Neural cell (in vitro differentiated cells): ENCODE measurements at regions not wholly inside any gene's neighbourhood (a gene's known extent, or its start where the extent isn't known, plus 50 kb on each side); places are given as distances from the start of the nearest gene placed in this dataset.

Experiments used
- H2AFZ ChIP-seq: fragments of 200-600, 300-800 bp; sonication (generic), shearing (Covaris generic); 2 replicates; pipeline ENCODE4 v1.6.0; 2014; ENCODE audit warnings: low read depth, mild to moderate bottlenecking, antibody characterized with exemption, low read length, moderate library complexity
- H3F3A ChIP-seq: fragments of 200-600 bp; shearing (Covaris generic); 2 replicates; pipeline ENCODE4 v1.6.1; 2016; ENCODE audit warnings: mild to moderate bottlenecking, moderate library complexity, mixed read lengths, antibody characterized with exemption, low read length; ENCODE audit not compliant: insufficient read depth, poor library complexity, severe bottlenecking
- H3K27ac ChIP-seq: fragments of 200-600, 300-800 bp; sonication (generic), shearing (Covaris generic); 2 replicates; pipeline ENCODE4 v1.5.1; 2014; ENCODE audit warnings: mild to moderate bottlenecking, low read length, moderate library complexity
- H3K27me3 ChIP-seq: fragments of 300-800, 200-600 bp; sonication (generic), shearing (Covaris generic); 2 replicates; pipeline ENCODE4 v1.6.0; 2014; ENCODE audit warnings: mild to moderate bottlenecking, low read depth, low read length, moderate library complexity; ENCODE audit not compliant: insufficient read depth
- H3K36me3 ChIP-seq: fragments of 300-800, 200-600 bp; sonication (generic), shearing (Covaris generic); 2 replicates; pipeline ENCODE4 v1.5.1; 2014; ENCODE audit warnings: mild to moderate bottlenecking, antibody characterized with exemption, low read length, moderate library complexity; ENCODE audit not compliant: insufficient read depth
- H3K4me2 ChIP-seq: fragments of 300-800, 200-600 bp; sonication (generic), shearing (Covaris generic); 2 replicates; pipeline ENCODE4 v1.6.0; 2014; ENCODE audit warnings: mild to moderate bottlenecking, low read length
- H3K4me3 ChIP-seq: fragments of 300-800, 200-600 bp; sonication (generic), shearing (Covaris generic); 2 replicates; pipeline ENCODE4 v1.5.1; 2014; ENCODE audit warnings: mild to moderate bottlenecking, low read length, moderate library complexity
- H3K79me2 ChIP-seq: fragments of 200-600 bp; shearing (Covaris generic); replicated peaks from 2 replicates; pipeline ENCODE4 v1.6.0; 2014; ENCODE audit warnings: mild to moderate bottlenecking, low read length, moderate library complexity; ENCODE audit not compliant: insufficient read depth
- H3K9ac ChIP-seq: fragments of 300-800, 200-600 bp; sonication (generic), shearing (Covaris generic); 2 replicates; pipeline ENCODE4 v1.6.1; 2016; ENCODE audit warnings: mild to moderate bottlenecking, low read length, mixed read lengths
- H3K9me2 ChIP-seq: fragments of 200-600 bp; shearing (Covaris generic); 2 replicates; pipeline ENCODE4 v1.6.1; 2016; ENCODE audit warnings: mild to moderate bottlenecking, low read length, mixed read lengths; ENCODE audit not compliant: insufficient read depth
- H3K9me3 ChIP-seq: fragments of 200-600, 300-800 bp; sonication (generic), shearing (Covaris generic); 2 replicates; pipeline ENCODE4 v1.6.1; 2016; ENCODE audit warnings: mild to moderate bottlenecking, mixed run types, low read length, moderate library complexity, mixed read lengths
- H4K20me1 ChIP-seq: fragments of 200-600 bp; shearing (Covaris generic); 2 replicates; pipeline ENCODE4 v1.6.1; 2016; ENCODE audit warnings: mild to moderate bottlenecking, mixed run types; ENCODE audit not compliant: insufficient read depth
- CTCF ChIP-seq: fragments of 450-650 bp; IDR thresholded peaks from 2 replicates; pipeline ENCODE4 v1.5.1; 2014; ENCODE audit warnings: antibody characterized with exemption, mild to moderate bottlenecking, moderate library complexity; ENCODE audit not compliant: poor library complexity, severe bottlenecking
- EP300 ChIP-seq: fragments of 450-650 bp; conservative IDR thresholded peaks from 2 replicates; pipeline ENCODE4 v1.6.1; 2014; ENCODE audit warnings: antibody characterized with exemption, mild to moderate bottlenecking, moderate library complexity; ENCODE audit not compliant: poor library complexity, severe bottlenecking
- EZH2 ChIP-seq: fragments of 200-600, 300-800 bp; shearing (Covaris generic), sonication (generic); IDR thresholded peaks from 2 replicates; pipeline ENCODE4 v1.6.1; 2014; ENCODE audit warnings: antibody characterized with exemption, low read length, borderline replicate concordance, mild to moderate bottlenecking; ENCODE audit not compliant: insufficient read depth, poor library complexity, severe bottlenecking
- MXI1 ChIP-seq: fragments of 450-650 bp; conservative IDR thresholded peaks from 2 replicates; pipeline ENCODE4 v1.6.1; 2014; ENCODE audit warnings: antibody characterized with exemption, mild to moderate bottlenecking; ENCODE audit not compliant: poor library complexity, severe bottlenecking
- POLR2AphosphoS5 ChIP-seq: IDR thresholded peaks from 2 replicates; pipeline ENCODE4 v1.6.1; 2012
- RAD21 ChIP-seq: fragments of 450-650 bp; conservative IDR thresholded peaks from 2 replicates; pipeline ENCODE4 v1.6.1; 2014; ENCODE audit warnings: antibody characterized with exemption, mild to moderate bottlenecking, moderate library complexity
- REST ChIP-seq: IDR thresholded peaks from 2 replicates; pipeline ENCODE4 v1.6.1; 2012; ENCODE audit warnings: borderline replicate concordance
- SMC3 ChIP-seq: fragments of 450-650 bp; conservative IDR thresholded peaks from 2 replicates; pipeline ENCODE4 v1.6.1; 2014; ENCODE audit warnings: antibody characterized with exemption, mild to moderate bottlenecking, moderate library complexity; ENCODE audit not compliant: poor library complexity
- TAF1 ChIP-seq: IDR thresholded peaks from 2 replicates; pipeline ENCODE4 v1.6.1; 2012; ENCODE audit warnings: low read depth

GRCh38 chr9:94480205-94480604 lies 74.7 kb upstream of the PCAT7 start:
- H3K9me2 ChIP-seq = no peaks in the 10 kb centered on the region
- H3K36me3 ChIP-seq = no peaks in the 10 kb centered on the region
- no peak overlapping the region for H3K4me3 ChIP-seq
- H2AFZ ChIP-seq = no peak overlapping the region
- H3K4me2 ChIP-seq = no peak overlapping the region
- TF ChIP-seq REST = no peak
- no peak for TF ChIP-seq SMC3
- TF ChIP-seq RAD21 = no peak
- no peak for TF ChIP-seq EZH2
- no peak for TF ChIP-seq TAF1
- TF ChIP-seq EP300 = no peak
- TF ChIP-seq CTCF = no peak
- TF ChIP-seq POLR2AphosphoS5 = no peak
- no peak for TF ChIP-seq MXI1
- H3F3A ChIP-seq = no peaks in the 10 kb centered on the region
- peaks cover 3% of the 10 kb centered on the region for H3K9me3 ChIP-seq
- H4K20me1 ChIP-seq = no peaks in the 10 kb centered on the region
- H3K9ac ChIP-seq = no peak overlapping the region
- no peak overlapping the region for H3K27ac ChIP-seq
- H3K79me2 ChIP-seq = no peaks in the 10 kb centered on the region
- H3K27me3 ChIP-seq = no peaks in the 10 kb centered on the region

- no peaks in the 10 kb centered on the region for H3F3A ChIP-seq
- TF ChIP-seq MXI1 = no peak
- H3K27ac ChIP-seq = no peak overlapping the region
- no peaks in the 10 kb centered on the region for H3K36me3 ChIP-seq
- H4K20me1 ChIP-seq = no peaks in the 10 kb centered on the region
- H3K79me2 ChIP-seq = no peaks in the 10 kb centered on the region
- H2AFZ ChIP-seq = no peak overlapping the region
- no peak overlapping the region for H3K4me3 ChIP-seq
- H3K9me3 ChIP-seq = peaks cover 3% of the 10 kb centered on the region
- no peaks in the 10 kb centered on the region for H3K9me2 ChIP-seq
- no peak overlapping the region for H3K4me2 ChIP-seq
- no peaks in the 10 kb centered on the region for H3K27me3 ChIP-seq
- H3K9ac ChIP-seq = no peak overlapping the region
Measured at GRCh38 chr9:94482110-94482509, 72.8 kb upstream of the PCAT7 start.

GRCh38 chr9:94490465-94490864 lies 64.4 kb upstream of the PCAT7 start:
- Histone ChIP-seq H3K27me3 (no peaks in the 10 kb centered on the region), H4K20me1 (no peaks in the 10 kb centered on the region), H3K36me3 (no peaks in the 10 kb centered on the region), H3K9me2 (no peaks in the 10 kb centered on the region), H2AFZ (no peak overlapping the region), H3K9ac (no peak overlapping the region), H3K4me3 (no peak overlapping the region), H3K27ac (no peak overlapping the region), H3K9me3 (no peaks in the 10 kb centered on the region), H3K4me2 (no peak overlapping the region), H3K79me2 (no peaks in the 10 kb centered on the region), H3F3A (no peaks in the 10 kb centered on the region)
- TF ChIP-seq TAF1 (no peak), RAD21 (no peak), POLR2AphosphoS5 (no peak), MXI1 (no peak), CTCF (no peak), SMC3 (no peak), REST (no peak), EZH2 (no peak)
